COLO668 (cell line): ENCODE measurements at regions not wholly inside any gene's neighbourhood (a gene's known extent, or its start where the extent isn't known, plus 50 kb on each side); places are given as distances from the start of the nearest gene placed in this dataset.
"Not testable (repeated sequence)": the region's sequence is repeated elsewhere in the genome, so short reads cannot be mapped to it uniquely, and the experiment has no call there.

Experiments
- DNase-seq: peaks from one replicate; lab custom pipeline; 2025; ENCODE audit not compliant: unreplicated experiment; lab: John Stamatoyannopoulos, UW

GRCh38 chr4:131382839-131383238 lies 1766.3 kb upstream of the PCDH10 start:
- no peak for DNase-seq

GRCh38 chr4:131388277-131388676 lies 1760.8 kb upstream of the PCDH10 start:
- no peak for DNase-seq

- DNase-seq = no peak
Observed at GRCh38 chr4:131408102-131408501, 1741.0 kb upstream of the PCDH10 start.

- DNase-seq = no peak
Observed at GRCh38 chr4:131411393-131411792, 1737.7 kb upstream of the PCDH10 start.

GRCh38 chr4:131419147-131419546 lies 1729.9 kb upstream of the PCDH10 start:
- DNase-seq = no peak

GRCh38 chr4:131426023-131426758 lies 1722.9 kb upstream of the PCDH10 start:
- no peak for DNase-seq

GRCh38 chr4:131427000-131427399 lies 1722.1 kb upstream of the PCDH10 start:
- DNase-seq = no peak

- DNase-seq = no peak
Observed at GRCh38 chr4:131430302-131430701, 1718.8 kb upstream of the PCDH10 start.

- DNase-seq = no peak
Observed at GRCh38 chr4:131441004-131441688, 1707.9 kb upstream of the PCDH10 start.

GRCh38 chr4:131447883-131448282 lies 1701.2 kb upstream of the PCDH10 start:
- no peak for DNase-seq

- DNase-seq = no peak
Observed at GRCh38 chr4:131450572-131451209, 1698.4 kb upstream of the PCDH10 start.

GRCh38 chr4:131459430-131460101 lies 1689.5 kb upstream of the PCDH10 start:
- DNase-seq = no peak

GRCh38 chr4:131470360-131470759 lies 1678.7 kb upstream of the PCDH10 start:
- DNase-seq = no peak

- no peak for DNase-seq
Observed at GRCh38 chr4:131488772-131489171, 1660.3 kb upstream of the PCDH10 start.

- not testable (repeated sequence) for DNase-seq
Observed at GRCh38 chr4:131496211-131496610, 1652.9 kb upstream of the PCDH10 start.

- no peak for DNase-seq
Observed at GRCh38 chr4:131499141-131499873, 1649.8 kb upstream of the PCDH10 start.

- DNase-seq = no peak
Observed at GRCh38 chr4:131509521-131509920, 1639.6 kb upstream of the PCDH10 start.

GRCh38 chr4:131526686-131527085 lies 1622.4 kb upstream of the PCDH10 start:
- DNase-seq = no peak

GRCh38 chr4:131531087-131531486 lies 1618.0 kb upstream of the PCDH10 start:
- DNase-seq = no peak

- no peak for DNase-seq
Observed at GRCh38 chr4:131534944-131535645, 1614.0 kb upstream of the PCDH10 start.
